ENCODE measurements at regions not wholly inside any gene's neighbourhood (a gene's known extent, or its start where the extent isn't known, plus 50 kb on each side); places are given as distances from the start of the nearest gene placed in this dataset.

- Histone ChIP-seq H4K20me1 (ENCODE audit: low read length) (no peaks in the 10 kb centered on the region), H3K79me2 (ENCODE audit: low read length) (no peaks in the 10 kb centered on the region), H3K27ac (ENCODE audit: low read length) (no peak overlapping the region), H3K4me1 (ENCODE audit: insufficient read depth, low read length) (peaks cover 11% of the 10 kb centered on the region), H3K9me3 (ENCODE audit: low read length) (no peaks in the 10 kb centered on the region), H3K9me2 (replicated peaks; ENCODE audit: low read length) (no peaks in the 10 kb centered on the region), H3K9ac (ENCODE audit: low read length) (no peak overlapping the region), H3K4me2 (ENCODE audit: low read length) (no peak overlapping the region), H3F3A (ENCODE audit: low read length, unreplicated experiment) (no peaks in the 10 kb centered on the region), H3K27me3 (ENCODE audit: low read length) (no peaks in the 10 kb centered on the region), H3K36me3 (ENCODE audit: low read depth, low read length) (no peaks in the 10 kb centered on the region), H3K4me3 (ENCODE audit: low read length) (no peak overlapping the region), H2AFZ (ENCODE audit: low read length) (no peak overlapping the region)
- POLR2A ChIA-PET (ENCODE audit: unreplicated experiment), result interaction anchor here (0.7 kb wide), 1 partner anchor 1590 kb away, joined by 4 read pairs; no protein-coding TSS in a partner anchor
- DNase-seq (peak; percentile 63), ATAC-seq (peak; percentile 74)
- no TSS peak for BruUV-seq (replicated peaks)
- intact Hi-C loops (cut with micrococcal nuclease), result no loop called here
- TF ChIP-seq CTCF (conservative IDR thresholded peaks at IDR 0.05; ENCODE audit: low read depth, low read length) (no peak), EZH2phosphoT487 (IDR thresholded peaks at IDR 0.05; ENCODE audit: borderline replicate concordance, low read length) (no peak)
- CTCF ChIA-PET, result no interaction called here
Measured at GRCh38 chr6:104537180-104537579, 322.5 kb downstream of the HACE1 start.

- H3K79me2 ChIP-seq (ENCODE audit: low read length), result no peaks in the 10 kb centered on the region
- H3K9me2 ChIP-seq (replicated peaks; ENCODE audit: low read length), result no peaks in the 10 kb centered on the region
- H4K20me1 ChIP-seq (ENCODE audit: low read length), result no peaks in the 10 kb centered on the region
- no peak overlapping the region for H3K4me2 ChIP-seq (ENCODE audit: low read length)
- ChIA-PET CTCF (no interaction called here), POLR2A (ENCODE audit: unreplicated experiment) (no interaction called here)
- H2AFZ ChIP-seq (ENCODE audit: low read length), result no peak overlapping the region
- no peaks in the 10 kb centered on the region for H3F3A ChIP-seq (ENCODE audit: low read length, unreplicated experiment)
- no peak for TF ChIP-seq CTCF (conservative IDR thresholded peaks at IDR 0.05; ENCODE audit: low read depth, low read length)
- no peak for TF ChIP-seq EZH2phosphoT487 (IDR thresholded peaks at IDR 0.05; ENCODE audit: borderline replicate concordance, low read length)
- TF ChIP-seq EZH2 (IDR thresholded peaks at IDR 0.05; ENCODE audit: low read length, unreplicated experiment), result no peak
- H3K4me1 ChIP-seq (ENCODE audit: insufficient read depth, low read length), result peaks cover 8% of the 10 kb centered on the region
- no peaks in the 10 kb centered on the region for H3K27me3 ChIP-seq (ENCODE audit: low read length)
- H3K27ac ChIP-seq (ENCODE audit: low read length), result no peak overlapping the region
- no peak for DNase-seq
- no peak overlapping the region for H3K9ac ChIP-seq (ENCODE audit: low read length)
- H3K4me3 ChIP-seq (ENCODE audit: low read length), result no peak overlapping the region
- no TSS peak for BruUV-seq (replicated peaks)
- no peaks in the 10 kb centered on the region for H3K36me3 ChIP-seq (ENCODE audit: low read depth, low read length)
- intact Hi-C loops (cut with micrococcal nuclease), result no loop called here
- no peak for ATAC-seq
- H3K9me3 ChIP-seq (ENCODE audit: low read length), result no peaks in the 10 kb centered on the region
Measured at GRCh38 chr6:104532462-104532861, 327.3 kb downstream of the HACE1 start.

DNA sequence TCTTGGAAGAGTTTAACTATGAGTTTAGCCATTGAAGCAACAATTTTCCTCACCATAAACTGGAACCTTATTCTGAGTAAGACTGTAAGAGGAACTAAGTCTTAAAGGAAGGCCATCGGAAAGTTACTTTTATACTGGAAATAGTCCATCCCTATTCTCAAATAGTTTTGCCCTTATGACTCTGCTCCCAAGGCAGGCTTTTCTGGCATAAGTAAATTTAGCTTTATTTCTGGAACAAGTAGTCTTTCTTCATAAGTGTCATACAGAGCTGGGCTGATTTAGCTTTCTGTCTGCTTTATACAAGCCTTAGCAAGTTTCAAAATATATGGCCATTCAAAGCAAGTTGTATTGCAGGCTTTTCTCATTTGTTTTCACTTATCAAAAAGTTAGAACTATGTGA, 328.1 kb downstream of the HACE1 start:
- Histone ChIP-seq H3K27ac (ENCODE audit: low read length) (no peak overlapping the region), H3K36me3 (ENCODE audit: low read depth, low read length) (no peaks in the 10 kb centered on the region), H3K9me3 (ENCODE audit: low read length) (no peaks in the 10 kb centered on the region), H4K20me1 (ENCODE audit: low read length) (no peaks in the 10 kb centered on the region), H3K9ac (ENCODE audit: low read length) (no peak overlapping the region), H3K4me3 (ENCODE audit: low read length) (no peak overlapping the region), H3K9me2 (replicated peaks; ENCODE audit: low read length) (no peaks in the 10 kb centered on the region), H3K4me1 (ENCODE audit: insufficient read depth, low read length) (0 out of 2 replicates have a peak, but pooled peaks cover 1% of the 10 kb centered on the region), H2AFZ (ENCODE audit: low read length) (no peak overlapping the region), H3K27me3 (ENCODE audit: low read length) (no peaks in the 10 kb centered on the region), H3K4me2 (ENCODE audit: low read length) (no peak overlapping the region), H3K79me2 (ENCODE audit: low read length) (no peaks in the 10 kb centered on the region), H3F3A (ENCODE audit: low read length, unreplicated experiment) (no peaks in the 10 kb centered on the region)
- ChIA-PET CTCF (no interaction called here), POLR2A (ENCODE audit: unreplicated experiment) (no interaction called here)
- BruUV-seq (replicated peaks), result no TSS peak
- ATAC-seq (no peak), DNase-seq (no peak)
- intact Hi-C loops (cut with micrococcal nuclease), result no loop called here
- TF ChIP-seq CTCF (conservative IDR thresholded peaks at IDR 0.05; ENCODE audit: low read depth, low read length) (no peak), EZH2 (IDR thresholded peaks at IDR 0.05; ENCODE audit: low read length, unreplicated experiment) (no peak), EZH2phosphoT487 (IDR thresholded peaks at IDR 0.05; ENCODE audit: borderline replicate concordance, low read length) (no peak)

Data from PC-3 (cell line).